BJ (cell line): ENCODE measurements at regions not wholly inside any gene's neighbourhood (a gene's known extent, or its start where the extent isn't known, plus 50 kb on each side); places are given as distances from the start of the nearest gene placed in this dataset.

ENCODE experiments used
- CTCF ChIA-PET: fragments of 350-600 bp; formaldehyde crosslinking; extraction: SDS; loops from one replicate; lab custom pipeline; 2021; ENCODE audit warnings: antibody characterized with exemption, inconsistent platforms; lab: Yijun Ruan, JAX
- POLR2A ChIA-PET: fragments of 300-600 bp; sonication (Branson Sonifier 250); formaldehyde crosslinking; extraction: SDS; loops from one replicate; lab custom pipeline; 2021; ENCODE audit warnings: antibody characterized with exemption; lab: Charles Lee
- DNase-seq: peaks from one replicate; pipeline ENCODE4 v3.0.0-alpha.2; 2011; ENCODE audit warnings: low read depth
- H3K27me3 ChIP-seq: 2 replicates; pipeline ENCODE4 v1.6.0; 2011; ENCODE audit warnings: low read length; ENCODE audit not compliant: control insufficient read depth, insufficient read depth
- H3K36me3 ChIP-seq: 2 replicates; pipeline ENCODE4 v1.5.1; 2011; ENCODE audit warnings: low read length; ENCODE audit not compliant: control insufficient read depth, insufficient read depth
- H3K4me3 ChIP-seq: 2 replicates; pipeline ENCODE4 v1.5.1; 2011; ENCODE audit warnings: low read depth, mild to moderate bottlenecking, control low read depth, low read length
- TF ChIP-seq, protein P1 (sequence below): IDR thresholded peaks from 2 replicates; pipeline ENCODE4 v1.5.1; 2011; ENCODE audit warnings: low read depth, mild to moderate bottlenecking, control low read depth, inconsistent platforms, low read length, moderate library complexity; ENCODE audit not compliant: insufficient read depth

DNA sequence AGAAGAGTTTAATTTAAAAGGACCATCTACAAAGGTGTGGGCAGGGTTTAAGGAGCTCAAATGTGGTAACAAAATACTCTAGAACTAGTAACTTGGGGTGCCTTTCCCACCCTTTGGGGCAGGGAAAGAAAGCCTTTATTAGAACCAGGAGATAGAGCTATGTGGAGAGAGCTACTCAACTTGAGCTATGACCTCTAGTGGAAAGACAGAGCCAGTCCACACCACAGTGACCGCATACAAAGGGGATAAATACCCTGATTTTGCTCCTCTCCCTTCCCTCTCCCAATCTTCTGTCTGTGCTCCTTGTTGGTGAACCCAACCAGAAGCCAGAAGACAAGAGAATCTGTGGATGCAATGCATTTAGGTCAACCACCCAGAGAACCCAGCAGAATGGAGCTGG, 54.4 kb upstream of the JAK1 start:
- no peak for DNase-seq
- Histone ChIP-seq H3K27me3 (no peaks in the 10 kb centered on the region), H3K4me3 (no peak overlapping the region), H3K36me3 (no peaks in the 10 kb centered on the region)
- ChIA-PET CTCF (interaction anchor here (0.8 to 2.1 kb wide), 6 partner anchors 10 to 166 kb away, joined by 3 to 8 read pairs (median 4); no protein-coding TSS in a partner anchor), POLR2A (interaction anchor here (0.5 kb wide), 1 partner anchor 635 kb away, joined by 3 read pairs; no protein-coding TSS in a partner anchor)
- TF ChIP-seq, protein P1, sequence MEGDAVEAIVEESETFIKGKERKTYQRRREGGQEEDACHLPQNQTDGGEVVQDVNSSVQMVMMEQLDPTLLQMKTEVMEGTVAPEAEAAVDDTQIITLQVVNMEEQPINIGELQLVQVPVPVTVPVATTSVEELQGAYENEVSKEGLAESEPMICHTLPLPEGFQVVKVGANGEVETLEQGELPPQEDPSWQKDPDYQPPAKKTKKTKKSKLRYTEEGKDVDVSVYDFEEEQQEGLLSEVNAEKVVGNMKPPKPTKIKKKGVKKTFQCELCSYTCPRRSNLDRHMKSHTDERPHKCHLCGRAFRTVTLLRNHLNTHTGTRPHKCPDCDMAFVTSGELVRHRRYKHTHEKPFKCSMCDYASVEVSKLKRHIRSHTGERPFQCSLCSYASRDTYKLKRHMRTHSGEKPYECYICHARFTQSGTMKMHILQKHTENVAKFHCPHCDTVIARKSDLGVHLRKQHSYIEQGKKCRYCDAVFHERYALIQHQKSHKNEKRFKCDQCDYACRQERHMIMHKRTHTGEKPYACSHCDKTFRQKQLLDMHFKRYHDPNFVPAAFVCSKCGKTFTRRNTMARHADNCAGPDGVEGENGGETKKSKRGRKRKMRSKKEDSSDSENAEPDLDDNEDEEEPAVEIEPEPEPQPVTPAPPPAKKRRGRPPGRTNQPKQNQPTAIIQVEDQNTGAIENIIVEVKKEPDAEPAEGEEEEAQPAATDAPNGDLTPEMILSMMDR: peak; percentile 57

DNA sequence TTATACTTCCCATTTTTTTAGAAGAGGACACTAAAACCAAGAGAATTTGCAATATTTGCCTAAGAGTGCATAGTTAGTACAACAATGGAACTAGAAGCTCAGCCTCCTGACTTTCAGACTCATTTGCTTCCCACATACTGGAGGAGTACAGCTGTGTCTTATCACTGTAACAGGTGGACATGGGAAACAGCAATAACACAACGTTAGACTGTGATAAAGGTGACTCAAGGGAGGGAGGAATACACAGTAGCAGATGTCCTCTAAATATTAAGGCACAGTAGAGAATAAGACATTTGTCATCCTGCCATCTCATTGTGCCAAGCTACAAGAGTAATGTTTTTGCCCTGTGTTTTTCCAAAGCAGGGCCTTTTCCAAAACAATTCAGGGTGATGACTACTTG, 55.4 kb upstream of the JAK1 start:
- TF ChIP-seq, protein P1: no peak
- Histone ChIP-seq H3K4me3 (no peak overlapping the region), H3K36me3 (no peaks in the 10 kb centered on the region), H3K27me3 (no peaks in the 10 kb centered on the region)
- ChIA-PET CTCF (interaction anchor here (0.8 to 2.1 kb wide), 5 partner anchors 11 to 188 kb away, joined by 3 to 8 read pairs (median 3); no protein-coding TSS in a partner anchor), POLR2A (no interaction called here)
- DNase-seq: no peak

- TF ChIP-seq, protein P1: no peak
- H3K27me3 ChIP-seq: no peaks in the 10 kb centered on the region
- no peaks in the 10 kb centered on the region for H3K36me3 ChIP-seq
- no peak for DNase-seq
- CTCF ChIA-PET: interaction anchor here (0.8 to 2.1 kb wide), 2 partner anchors 11 to 187 kb away, joined by 3 to 8 read pairs; no protein-coding TSS in a partner anchor
- POLR2A ChIA-PET: no interaction called here
- no peak overlapping the region for H3K4me3 ChIP-seq
Observed at GRCh38 chr1:65022216-65022615, 55.9 kb upstream of the JAK1 start.

DNA sequence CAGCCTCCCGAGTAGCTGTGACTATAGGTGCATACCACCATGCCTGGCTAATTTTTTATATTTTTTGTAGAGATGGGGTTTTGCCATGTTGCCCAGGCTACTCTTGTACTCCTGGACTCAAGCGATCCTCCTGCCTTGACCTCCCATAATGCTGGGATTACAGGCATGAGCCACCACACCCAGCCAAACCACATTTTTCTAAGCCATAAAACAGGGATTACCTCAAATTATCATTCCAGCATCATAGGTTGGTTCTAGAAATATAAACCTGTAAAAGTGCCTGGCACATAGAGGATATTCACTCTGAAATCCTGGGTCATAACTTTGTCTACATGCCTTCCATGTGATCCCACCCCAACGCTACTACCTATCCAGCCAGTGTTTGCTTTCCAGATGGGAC, 59.4 kb upstream of the JAK1 start:
- CTCF ChIA-PET: interaction anchor here (1.0 kb wide), 1 partner anchor 9 kb away, joined by 3 read pairs; no protein-coding TSS in a partner anchor
- POLR2A ChIA-PET: no interaction called here
- H3K4me3 ChIP-seq: no peak overlapping the region
- DNase-seq: no peak
- TF ChIP-seq, protein P1: no peak
- no peaks in the 10 kb centered on the region for H3K27me3 ChIP-seq
- no peaks in the 10 kb centered on the region for H3K36me3 ChIP-seq

- ChIA-PET POLR2A (no interaction called here), CTCF (interaction anchor here (1.0 kb wide), 1 partner anchor 9 kb away, joined by 3 read pairs; no protein-coding TSS in a partner anchor)
- TF ChIP-seq, protein P1: no peak
- no peak overlapping the region for H3K4me3 ChIP-seq
- H3K36me3 ChIP-seq: no peaks in the 10 kb centered on the region
- no peaks in the 10 kb centered on the region for H3K27me3 ChIP-seq
- DNase-seq: no peak
Observed at GRCh38 chr1:65026235-65026634, 59.9 kb upstream of the JAK1 start.
